H1 (cell line): ENCODE measurements at regions not wholly inside any gene's neighbourhood (a gene's known extent, or its start where the extent isn't known, plus 50 kb on each side); places are given as distances from the start of the nearest gene placed in this dataset.

Source experiments
- ASH2L ChIP-seq: fragments of 200-600, 300-600 bp; sonication (generic); IDR thresholded peaks from one replicate; pipeline ENCODE4 v1.7.1; 2017; ENCODE audit warnings: low read length
- CHD7 ChIP-seq: fragments of 300-600 bp; sonication (generic); IDR thresholded peaks from 2 replicates; pipeline ENCODE4 v1.7.1; 2012; ENCODE audit warnings: low read length, moderate library complexity, mild to moderate bottlenecking, inconsistent platforms; ENCODE audit not compliant: insufficient replicate concordance
- CTBP2 ChIP-seq: IDR thresholded peaks from 2 replicates; pipeline ENCODE4 v1.7.0; 2011; ENCODE audit warnings: borderline replicate concordance, mild to moderate bottlenecking, moderate library complexity, mixed read lengths, low read length; ENCODE audit not compliant: insufficient read depth, insufficient read length
- NRF1 ChIP-seq: IDR thresholded peaks from 2 replicates; pipeline ENCODE4 v1.6.1; 2011; ENCODE audit warnings: mild to moderate bottlenecking, low read depth, low read length, improper control_type of control experiment
- POLR2A ChIP-seq, 2 experiments: IDR thresholded peaks; 1 replicate in 1 of 2; 2 replicates in 1 of 2; pipeline ENCODE4 v1.6.1; 2011; ENCODE audit warnings: low read depth in 2 of 2, low read length in 2 of 2, mild to moderate bottlenecking in 2 of 2; ENCODE audit errors: control extremely low read depth in 1 of 2
- POU5F1 ChIP-seq: IDR thresholded peaks from 2 replicates; pipeline ENCODE4 v1.6.1; 2011; ENCODE audit warnings: low read depth, mild to moderate bottlenecking, low read length, moderate library complexity
- SIRT6 ChIP-seq: IDR thresholded peaks from one replicate; pipeline ENCODE4 v1.7.1; 2012; ENCODE audit warnings: low read length, inconsistent platforms
- SP1 ChIP-seq: IDR thresholded peaks from 2 replicates; pipeline ENCODE4 v1.6.1; 2011; ENCODE audit warnings: low read depth, low read length
- TAF1 ChIP-seq: IDR thresholded peaks from 2 replicates; pipeline ENCODE4 v1.6.1; 2011; ENCODE audit warnings: mild to moderate bottlenecking, low read depth, low read length
- TBP ChIP-seq: IDR thresholded peaks from 2 replicates; pipeline ENCODE4 v1.6.1; 2011; ENCODE audit warnings: low read depth, low read length, improper control_type of control experiment
- USF2 ChIP-seq: IDR thresholded peaks from 2 replicates; pipeline ENCODE4 v1.6.1; 2011; ENCODE audit warnings: low read length, improper control_type of control experiment
- ZNF274 ChIP-seq: IDR thresholded peaks from 2 replicates; pipeline ENCODE4 v1.7.0; 2012; ENCODE audit warnings: low read length, borderline replicate concordance; ENCODE audit errors: extremely low read depth

GRCh38 chr1:82848043-82848442 lies 1047.3 kb downstream of the ADGRL2 start (continued):
- TF ChIP-seq CHD7 (peak; percentile 80), SIRT6 (no peak), USF2 (no peak), TAF1 (peak; percentile 54; the same call in 1 of the 2 replicates), CTBP2 (no peak), NRF1 (no peak), POLR2A (IDR thresholded peaks at IDR 0.05; ENCODE audit: control extremely low read depth in 1 of 2, low read depth in 2 of 2, low read length in 2 of 2) (peak in 1 of 2 experiments; percentile 44; a peak in 1 of 3 replicates), TBP (peak; percentile 72), ASH2L (peak; percentile 49), SP1 (no peak), POU5F1 (peak; percentile 54; the same call in 1 of the 2 replicates), ZNF274 (no peak)
